ENCODE measurements at regions not wholly inside any gene's neighbourhood (a gene's known extent, or its start where the extent isn't known, plus 50 kb on each side); places are given as distances from the start of the nearest gene placed in this dataset.

DNA sequence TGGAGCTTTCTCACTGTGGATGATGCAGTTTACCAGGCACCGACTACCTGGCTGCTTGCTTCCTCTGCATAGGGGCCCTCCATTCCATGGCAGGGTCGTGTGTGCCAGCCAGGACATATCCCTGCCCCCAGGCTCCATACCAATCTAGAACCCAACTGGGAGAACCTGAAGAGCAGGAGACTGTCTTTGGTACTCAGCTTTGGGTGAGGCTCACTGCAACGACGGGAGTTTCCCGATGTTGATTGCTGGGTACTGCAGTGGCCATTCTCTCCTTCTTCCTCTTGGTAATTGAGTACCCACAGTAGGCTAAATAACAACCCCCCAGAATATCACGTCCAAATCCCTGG is 133.3 kb upstream of the SERTAD2 start:
- TF ChIP-seq, protein P1, sequence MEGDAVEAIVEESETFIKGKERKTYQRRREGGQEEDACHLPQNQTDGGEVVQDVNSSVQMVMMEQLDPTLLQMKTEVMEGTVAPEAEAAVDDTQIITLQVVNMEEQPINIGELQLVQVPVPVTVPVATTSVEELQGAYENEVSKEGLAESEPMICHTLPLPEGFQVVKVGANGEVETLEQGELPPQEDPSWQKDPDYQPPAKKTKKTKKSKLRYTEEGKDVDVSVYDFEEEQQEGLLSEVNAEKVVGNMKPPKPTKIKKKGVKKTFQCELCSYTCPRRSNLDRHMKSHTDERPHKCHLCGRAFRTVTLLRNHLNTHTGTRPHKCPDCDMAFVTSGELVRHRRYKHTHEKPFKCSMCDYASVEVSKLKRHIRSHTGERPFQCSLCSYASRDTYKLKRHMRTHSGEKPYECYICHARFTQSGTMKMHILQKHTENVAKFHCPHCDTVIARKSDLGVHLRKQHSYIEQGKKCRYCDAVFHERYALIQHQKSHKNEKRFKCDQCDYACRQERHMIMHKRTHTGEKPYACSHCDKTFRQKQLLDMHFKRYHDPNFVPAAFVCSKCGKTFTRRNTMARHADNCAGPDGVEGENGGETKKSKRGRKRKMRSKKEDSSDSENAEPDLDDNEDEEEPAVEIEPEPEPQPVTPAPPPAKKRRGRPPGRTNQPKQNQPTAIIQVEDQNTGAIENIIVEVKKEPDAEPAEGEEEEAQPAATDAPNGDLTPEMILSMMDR (IDR thresholded peaks at IDR 0.05) = no peak
- no peak for TF ChIP-seq POLR2A (IDR thresholded peaks at IDR 0.05)
